ENCODE measurements at regions not wholly inside any gene's neighbourhood (a gene's known extent, or its start where the extent isn't known, plus 50 kb on each side); places are given as distances from the start of the nearest gene placed in this dataset.
"Not testable (repeated sequence)": the region's sequence is repeated elsewhere in the genome, so short reads cannot be mapped to it uniquely, and the experiment has no call there.

DNA sequence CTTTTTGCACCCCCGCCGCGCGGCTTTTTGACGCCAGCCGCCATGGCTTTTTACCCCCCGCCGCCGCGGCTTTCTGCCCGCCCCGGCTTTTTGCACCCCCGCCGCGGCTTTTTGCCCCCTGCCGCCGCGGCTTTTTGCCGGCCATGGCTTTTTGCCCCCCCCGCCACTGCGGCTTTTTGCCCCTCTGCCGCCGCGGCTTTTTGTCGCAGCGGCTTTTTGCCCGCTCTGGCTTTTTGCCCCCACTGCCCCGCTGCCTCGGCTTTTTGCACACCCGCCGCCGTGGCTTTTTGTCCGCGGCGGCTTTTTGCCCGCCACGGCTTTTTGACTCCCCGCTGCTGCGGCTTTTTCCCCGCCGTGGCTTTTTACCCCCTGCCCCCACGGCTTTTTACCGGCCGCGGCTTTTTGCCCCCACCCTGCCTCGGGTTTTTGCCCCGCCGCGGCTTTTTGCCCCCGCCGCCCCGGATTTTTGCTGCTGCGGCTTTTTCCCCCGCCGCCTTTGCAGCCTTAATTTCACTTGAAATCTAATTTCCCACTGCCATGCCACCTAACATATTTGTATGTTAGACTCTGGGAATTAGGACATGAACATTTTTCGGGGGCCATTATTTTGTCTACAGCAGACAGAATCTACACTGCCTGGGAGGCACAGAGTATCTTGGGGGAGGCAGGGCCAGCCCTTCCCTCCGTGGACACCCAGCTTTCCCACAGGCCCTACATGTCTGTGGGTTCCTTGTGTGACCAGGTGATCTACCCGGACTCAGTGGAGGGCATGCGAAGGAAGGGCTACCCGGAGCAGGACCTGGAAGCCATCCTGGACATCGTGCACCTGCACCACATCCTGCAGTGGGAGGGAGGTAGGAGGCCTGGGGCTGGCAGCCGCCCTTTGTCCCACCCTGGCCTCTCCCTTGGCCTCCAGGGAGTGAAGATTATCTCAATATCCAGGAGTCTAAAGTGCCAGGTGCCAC lies 3031.0 kb upstream of the TEKT4 start:
- H3K4me3 ChIP-seq = peak overlapping the region in 2 of 4 donors; percentile 23 to 32
- no peak for DNase-seq

GRCh38 chr2:91842264-91842663 lies 3029.0 kb upstream of the TEKT4 start:
- DNase-seq; intact Hi-C loops (cut with DNase I); H3K27ac ChIP-seq; H3K4me3 ChIP-seq; H3K9me3 ChIP-seq; H3K4me1 ChIP-seq; H3K36me3 ChIP-seq: not testable (repeated sequence)
- WGBS, 2 donors = 87 to 88% methylated on average over 5 of the region's 12 CpGs
- peaks cover 0 to 49% (median 10%) of the 10 kb centered on the region in 4 donors for H3K27me3 ChIP-seq

More for the DNA sequence above, 3031.0 kb upstream of the TEKT4 start:
- Histone ChIP-seq H3K9me3 (no peaks in the 10 kb centered on the region), H3K27me3 (peaks cover 0 to 48% (median 10%) of the 10 kb centered on the region in 4 donors), H3K27ac (no peak overlapping the region), H3K36me3 (no peaks in the 10 kb centered on the region), H3K4me1 (peaks cover 0 to 8% (median 6%) of the 10 kb centered on the region in 3 donors)
- intact Hi-C loops (cut with DNase I) = no loop called here
- 11 to 14% methylated on average over 51 to 52 of the region's 62 CpGs for WGBS, 2 donors
- TF ChIP-seq POLR2A (IDR thresholded peaks at IDR 0.05) = no peak
- TF ChIP-seq CTCF (IDR thresholded peaks at IDR 0.05) = no peak

GRCh38 chr2:91842913-91843312 lies 3028.3 kb upstream of the TEKT4 start:
- H3K27me3 ChIP-seq = peaks cover 0 to 49% (median 10%) of the 10 kb centered on the region in 4 donors
- DNase-seq; H3K27ac ChIP-seq; intact Hi-C loops (cut with DNase I); H3K9me3 ChIP-seq; H3K36me3 ChIP-seq; H3K4me3 ChIP-seq; H3K4me1 ChIP-seq: not testable (repeated sequence)
- 90% methylated on average over 4 of the region's 14 CpGs; no CpG with 5 or more reads in 1 of the 2 donors for WGBS, 2 donors

- peaks cover 0 to 49% (median 10%) of the 10 kb centered on the region in 4 donors for H3K27me3 ChIP-seq
- H3K4me3 ChIP-seq; H3K4me1 ChIP-seq; DNase-seq; H3K27ac ChIP-seq; H3K36me3 ChIP-seq; H3K9me3 ChIP-seq; intact Hi-C loops (cut with DNase I): not testable (repeated sequence)
- 75 to 88% methylated on average over 4 to 8 of the region's 39 CpGs for WGBS, 2 donors
Measured at GRCh38 chr2:91843723-91844450, 3027.3 kb upstream of the TEKT4 start.

DNA sequence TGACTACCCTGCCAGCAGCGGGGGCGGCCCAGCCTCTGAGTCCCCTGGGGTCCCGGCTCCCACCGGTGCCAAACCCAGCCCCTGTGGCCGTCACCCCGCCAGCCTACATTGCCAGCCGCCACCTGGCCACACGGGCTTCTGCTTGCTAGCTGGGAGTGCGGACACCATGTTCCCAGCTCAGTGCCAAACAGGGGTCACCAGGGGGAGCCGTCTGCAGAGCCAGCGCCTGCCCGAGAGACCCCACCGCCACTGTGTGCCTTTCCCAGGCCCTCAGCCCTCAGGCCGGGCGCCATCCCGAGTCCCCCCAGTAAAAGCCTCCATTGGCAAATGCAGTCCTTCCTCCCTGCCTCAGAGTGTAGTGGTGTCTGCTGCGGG lies 3026.8 kb upstream of the TEKT4 start:
- 86 to 89% methylated on average over 7 to 12 of the region's 17 CpGs for WGBS, 2 donors
- H3K36me3 ChIP-seq; H3K4me1 ChIP-seq; H3K4me3 ChIP-seq; DNase-seq; intact Hi-C loops (cut with DNase I); H3K9me3 ChIP-seq; H3K27ac ChIP-seq: not testable (repeated sequence)
- peaks cover 0 to 49% (median 10%) of the 10 kb centered on the region in 4 donors for H3K27me3 ChIP-seq

GRCh38 chr2:91846388-91846787 lies 3024.8 kb upstream of the TEKT4 start:
- H3K4me1 ChIP-seq; DNase-seq; H3K4me3 ChIP-seq; intact Hi-C loops (cut with DNase I); H3K9me3 ChIP-seq; H3K27ac ChIP-seq; H3K36me3 ChIP-seq: not testable (repeated sequence)
- WGBS, 2 donors = 66 to 73% methylated on average over 3 of the region's 3 CpGs
- peaks cover 0 to 29% (median under 1%) of the 10 kb centered on the region in 4 donors for H3K27me3 ChIP-seq

DNA sequence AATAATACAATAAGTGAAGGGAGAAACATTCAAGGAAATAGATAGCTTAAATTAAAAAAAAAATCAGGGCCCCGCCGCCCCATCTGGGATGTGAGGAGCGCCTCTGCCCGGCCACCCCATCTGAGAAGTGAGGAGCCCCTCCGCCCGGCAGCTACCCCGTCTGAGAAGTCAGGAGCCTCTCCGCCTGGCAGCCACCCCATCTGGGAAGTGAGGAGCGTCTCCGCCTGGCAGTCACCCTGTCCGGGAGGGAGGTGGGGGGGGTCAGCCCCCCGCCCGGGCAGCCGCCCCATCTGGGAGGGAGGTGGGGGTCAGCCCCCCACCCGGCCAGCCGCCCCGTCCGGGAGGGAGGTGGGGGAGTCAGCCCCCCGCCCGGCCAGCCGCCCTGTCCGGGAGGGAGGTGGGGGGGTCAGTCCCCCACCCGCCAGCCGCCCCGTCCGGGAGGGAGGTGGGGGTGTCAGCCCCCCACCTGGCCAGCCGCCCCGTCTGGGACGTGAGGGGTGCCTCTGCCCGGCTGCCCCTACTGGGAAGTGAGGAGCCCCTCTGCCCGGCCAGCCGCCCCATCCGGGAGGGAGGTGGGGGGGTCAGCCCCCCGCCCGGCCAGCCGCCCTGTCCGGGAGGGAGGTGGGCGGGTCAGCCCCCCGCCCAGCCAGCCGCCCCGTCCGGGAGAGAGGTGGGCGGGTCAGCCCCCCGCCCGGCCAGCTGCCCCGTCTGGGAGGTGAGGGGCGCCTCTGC lies 3019.4 kb upstream of the TEKT4 start:
- H3K27me3 ChIP-seq; DNase-seq; H3K9me3 ChIP-seq; H3K27ac ChIP-seq; intact Hi-C loops (cut with DNase I); H3K4me3 ChIP-seq; H3K36me3 ChIP-seq; H3K4me1 ChIP-seq: not testable (repeated sequence)
- 80 to 95% methylated on average over 2 to 7 of the region's 47 CpGs for WGBS, 2 donors

- H3K36me3 ChIP-seq; H3K27ac ChIP-seq; H3K4me3 ChIP-seq; H3K4me1 ChIP-seq; H3K9me3 ChIP-seq; H3K27me3 ChIP-seq; DNase-seq; intact Hi-C loops (cut with DNase I): not testable (repeated sequence)
- 17 to 22% methylated on average over 1 of the region's 1 CpG for WGBS, 2 donors
Measured at GRCh38 chr2:91856971-91857370, 3014.3 kb upstream of the TEKT4 start.

DNA sequence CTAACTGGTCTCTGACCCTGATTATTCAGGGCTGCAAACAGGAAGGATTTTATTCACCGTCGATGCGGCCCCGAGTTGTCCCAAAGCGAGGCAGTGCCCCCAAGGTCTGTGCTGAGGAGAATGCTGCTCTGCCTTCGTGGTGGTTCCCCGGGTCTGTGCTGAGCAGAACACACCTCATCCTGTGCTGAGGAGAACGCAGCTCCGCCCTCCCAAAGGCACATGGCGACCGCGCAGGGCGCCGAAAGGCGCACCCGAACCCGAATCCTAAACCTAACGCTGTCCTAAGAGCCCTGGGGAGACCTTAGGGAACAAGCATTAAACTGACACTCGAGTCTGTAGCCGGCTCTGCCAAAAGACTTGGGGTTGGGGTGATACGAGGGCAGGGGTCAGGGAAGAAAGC lies 3013.5 kb upstream of the TEKT4 start:
- intact Hi-C loops (cut with DNase I); H3K4me1 ChIP-seq; H3K27ac ChIP-seq; H3K36me3 ChIP-seq; DNase-seq; H3K4me3 ChIP-seq; H3K27me3 ChIP-seq; H3K9me3 ChIP-seq: not testable (repeated sequence)
- 63 to 77% methylated on average over 3 to 4 of the region's 21 CpGs for WGBS, 2 donors

- H3K27ac ChIP-seq; H3K27me3 ChIP-seq; H3K4me1 ChIP-seq; DNase-seq; H3K4me3 ChIP-seq; intact Hi-C loops (cut with DNase I); H3K36me3 ChIP-seq; H3K9me3 ChIP-seq: not testable (repeated sequence)
- 49 to 56% methylated on average over 2 of the region's 2 CpGs for WGBS, 2 donors
Measured at GRCh38 chr2:91871716-91872115, 2999.5 kb upstream of the TEKT4 start.

GRCh38 chr2:91873416-91873815 lies 2997.8 kb upstream of the TEKT4 start:
- WGBS, 2 donors = 62 to 67% methylated on average over 1 of the region's 1 CpG
- H3K4me3 ChIP-seq; H3K9me3 ChIP-seq; H3K27me3 ChIP-seq; DNase-seq; H3K27ac ChIP-seq; intact Hi-C loops (cut with DNase I); H3K4me1 ChIP-seq; H3K36me3 ChIP-seq: not testable (repeated sequence)

Data from esophagus squamous epithelium (tissue), 5 donors.